H1 (cell line): ENCODE measurements at regions not wholly inside any gene's neighbourhood (a gene's known extent, or its start where the extent isn't known, plus 50 kb on each side); places are given as distances from the start of the nearest gene placed in this dataset.
A peak's percentile ranks its signal among the peaks of the same experiment; 100 is the strongest.

Experiments
- CTCF ChIA-PET: fragments of 300-600 bp; sonication (Branson Sonifier 250); formaldehyde crosslinking; loops from one replicate; lab custom pipeline; 2021; ENCODE audit not compliant: partially characterized antibody; lab: Charles Lee
- POLR2A ChIA-PET: fragments of 300-600 bp; sonication (Branson Sonifier 250); formaldehyde crosslinking; loops from one replicate; lab custom pipeline; 2021; ENCODE audit warnings: inconsistent platforms; ENCODE audit not compliant: partially characterized antibody; lab: Charles Lee
- DNase-seq, 2 experiments: peaks; one replicate each; pipeline versions ENCODE4 v3.0.0 to v3.0.0-alpha.2; 2010 to 2022; ENCODE audit warnings: low spot score in 2 of 2, low read depth in 1 of 2, mixed read lengths in 1 of 2
- FAIRE-seq: peaks from 2 replicates; lab custom pipeline; 2011; peaks lifted over from hg19 to GRCh38; lab: Jason Lieb, UNC
- H2AFZ ChIP-seq: 2 replicates; pipeline ENCODE4 v1.8.1; 2012; ENCODE audit warnings: low read length, inconsistent platforms
- H2AK5ac ChIP-seq: 2 replicates; pipeline ENCODE4 v1.6.1; 2013; ENCODE audit warnings: low read depth, low read length
- H2BK120ac ChIP-seq: replicated peaks from 2 replicates; pipeline ENCODE3; 2013; ENCODE audit warnings: low read depth, low read length, inconsistent platforms
- H2BK12ac ChIP-seq: 2 replicates; pipeline ENCODE4 v1.6.1; 2013; ENCODE audit warnings: low read depth, low read length
- H2BK15ac ChIP-seq: 2 replicates; pipeline ENCODE4 v1.6.1; 2013; ENCODE audit warnings: low read length
- H2BK20ac ChIP-seq: 2 replicates; pipeline ENCODE4 v1.6.1; 2013; ENCODE audit warnings: low read length
- H2BK5ac ChIP-seq: 2 replicates; pipeline ENCODE4 v1.6.1; 2013; ENCODE audit warnings: low read depth, low read length
- H3K14ac ChIP-seq: 2 replicates; pipeline ENCODE4 v1.6.1; 2013; ENCODE audit warnings: inconsistent platforms; ENCODE audit not compliant: insufficient read length
- H3K18ac ChIP-seq: 2 replicates; pipeline ENCODE4 v1.6.1; 2013; ENCODE audit warnings: low read length; ENCODE audit errors: extremely low read depth
- H3K23ac ChIP-seq: 2 replicates; pipeline ENCODE4 v1.6.1; 2013; ENCODE audit warnings: inconsistent platforms; ENCODE audit not compliant: insufficient read length
- H3K23me2 ChIP-seq: 2 replicates; pipeline ENCODE4 v1.6.1; 2013; ENCODE audit warnings: low read depth, low read length
- H3K27ac ChIP-seq: 2 replicates; pipeline ENCODE4 v1.6.1; 2011; ENCODE audit warnings: low read depth, low read length, inconsistent platforms
- H3K27me3 ChIP-seq, 4 experiments: replicated peaks in 1 of 4; 1 replicate in 1 of 4; 2 replicates in 3 of 4; pipeline versions ENCODE4 v1.6.1 to v1.8.1; 2011 to 2013; ENCODE audit warnings: low read length in 3 of 4, mild to moderate bottlenecking in 3 of 4, inconsistent platforms in 2 of 4, mixed read lengths in 2 of 4, moderate library complexity in 1 of 4; ENCODE audit not compliant: control insufficient read depth in 3 of 4, insufficient read depth in 3 of 4; ENCODE audit errors: extremely low read depth in 1 of 4
- H3K36me3 ChIP-seq, 4 experiments: 2 replicates each; pipeline versions ENCODE4 v1.6.1 to v1.8.1; 2011 to 2013; ENCODE audit warnings: mild to moderate bottlenecking in 4 of 4, low read length in 3 of 4, moderate library complexity in 2 of 4, control low read depth in 1 of 4, inconsistent platforms in 1 of 4; ENCODE audit not compliant: insufficient read depth in 4 of 4, control insufficient read depth in 2 of 4
- H3K4ac ChIP-seq: replicated peaks from 2 replicates; pipeline ENCODE3; 2013; ENCODE audit warnings: low read length, low read depth, mixed read lengths, inconsistent platforms; ENCODE audit not compliant: insufficient read length
- H3K4me1 ChIP-seq, 4 experiments: replicated peaks in 1 of 4; 1 replicate in 1 of 4; 2 replicates in 3 of 4; pipeline versions ENCODE4 v1.6.1 to v1.8.1; 2011 to 2013; ENCODE audit warnings: low read length in 3 of 4, inconsistent platforms in 2 of 4, mixed read lengths in 1 of 4; ENCODE audit not compliant: insufficient read depth in 4 of 4, control insufficient read depth in 3 of 4
- H3K4me2 ChIP-seq, 2 experiments: 2 replicates each; pipeline versions ENCODE4 v1.6.1 to v1.8.1; 2011 to 2013; ENCODE audit warnings: low read depth in 2 of 2, low read length in 2 of 2, control low read depth in 1 of 2, inconsistent platforms in 1 of 2, mild to moderate bottlenecking in 1 of 2; ENCODE audit not compliant: insufficient read depth in 1 of 2
- H3K4me3 ChIP-seq, 4 experiments: fragments of 200-600, 300-600 bp in 1 of 4; sonication (generic), shearing (Covaris generic), sonication (Bioruptor Twin) in 1 of 4; 2 replicates each; pipeline versions ENCODE4 v1.5.1 to v1.8.1; 2011 to 2016; ENCODE audit warnings: low read length in 4 of 4, low read depth in 3 of 4, control low read depth in 2 of 4, inconsistent platforms in 2 of 4, mild to moderate bottlenecking in 2 of 4, mixed read lengths in 1 of 4, moderate library complexity in 1 of 4; ENCODE audit not compliant: insufficient read depth in 2 of 4; ENCODE audit errors: extremely low read depth in 1 of 4
- H3K56ac ChIP-seq: replicated peaks from 2 replicates; pipeline ENCODE3; 2013; ENCODE audit warnings: low read depth, mild to moderate bottlenecking, mixed read lengths, low read length, inconsistent platforms; ENCODE audit not compliant: insufficient read length
- H3K79me1 ChIP-seq: 2 replicates; pipeline ENCODE4 v1.6.1; 2013; ENCODE audit warnings: low read depth, low read length, control low read depth
- H3K79me2 ChIP-seq, 2 experiments: 2 replicates each; pipeline versions ENCODE4 v1.6.1 to v1.8.1; 2012 to 2013; ENCODE audit warnings: low read length in 2 of 2, mild to moderate bottlenecking in 2 of 2, inconsistent platforms in 1 of 2; ENCODE audit not compliant: insufficient read depth in 2 of 2, control insufficient read depth in 1 of 2
- H3K9ac ChIP-seq, 4 experiments: replicated peaks in 1 of 4; 1 replicate in 1 of 4; 2 replicates in 3 of 4; pipeline versions ENCODE4 v1.6.1 to v1.8.1; 2011 to 2013; ENCODE audit warnings: low read depth in 3 of 4, low read length in 3 of 4, control low read depth in 2 of 4, mild to moderate bottlenecking in 2 of 4, moderate library complexity in 2 of 4, inconsistent platforms in 1 of 4; ENCODE audit errors: extremely low read depth in 1 of 4
- H3K9me3 ChIP-seq, 2 experiments: 2 replicates each; pipeline versions ENCODE4 v1.6.1 to v1.8.1; 2012 to 2013; ENCODE audit warnings: mild to moderate bottlenecking in 2 of 2, moderate library complexity in 2 of 2, control low read depth in 1 of 2, inconsistent platforms in 1 of 2, low read depth in 1 of 2, low read length in 1 of 2, mixed read lengths in 1 of 2; ENCODE audit not compliant: insufficient read depth in 2 of 2
- H4K20me1 ChIP-seq, 2 experiments: replicated peaks in 1 of 2; 2 replicates each; pipeline versions ENCODE3 to v1.8.1; 2011 to 2013; ENCODE audit warnings: inconsistent platforms in 2 of 2, low read length in 2 of 2, mild to moderate bottlenecking in 1 of 2; ENCODE audit not compliant: insufficient read depth in 2 of 2, control insufficient read depth in 1 of 2
- H4K5ac ChIP-seq: 2 replicates; pipeline ENCODE4 v1.6.1; 2013; ENCODE audit warnings: low read length, low read depth, mixed read lengths, inconsistent platforms; ENCODE audit not compliant: insufficient read length
- H4K8ac ChIP-seq: 2 replicates; pipeline ENCODE4 v1.8.0; 2013; ENCODE audit warnings: mild to moderate bottlenecking, moderate library complexity, low read length, inconsistent platforms; ENCODE audit not compliant: insufficient read depth; ENCODE audit errors: extremely low read depth
- H4K91ac ChIP-seq: replicated peaks from 2 replicates; pipeline ENCODE3; 2013; ENCODE audit warnings: low read length, mixed read lengths, inconsistent platforms; ENCODE audit not compliant: insufficient read length
- ASH2L ChIP-seq: fragments of 200-600, 300-600 bp; sonication (generic); IDR thresholded peaks from one replicate; pipeline ENCODE4 v1.7.1; 2017; ENCODE audit warnings: low read length
- CHD1 ChIP-seq: IDR thresholded peaks from 2 replicates; pipeline ENCODE4 v1.6.1; 2012; ENCODE audit warnings: low read depth, low read length, improper control_type of control experiment
- NANOG ChIP-seq: IDR thresholded peaks from 2 replicates; pipeline ENCODE4 v1.6.1; 2011; ENCODE audit warnings: low read length, low read depth, mild to moderate bottlenecking, inconsistent platforms; ENCODE audit not compliant: insufficient read depth, poor library complexity, severe bottlenecking
- SAP30 ChIP-seq: fragments of 300-600 bp; sonication (generic); IDR thresholded peaks from 2 replicates; pipeline ENCODE4 v1.7.1; 2012; ENCODE audit warnings: low read length, moderate library complexity, mild to moderate bottlenecking, inconsistent platforms; ENCODE audit not compliant: insufficient read depth, insufficient replicate concordance
- SIN3A ChIP-seq, 2 experiments: IDR thresholded peaks in 1 of 2; conservative IDR thresholded peaks in 1 of 2; 2 replicates each; pipeline ENCODE4 v1.6.1; 2011 to 2012; ENCODE audit warnings: low read length in 2 of 2, improper control_type of control experiment in 1 of 2, low read depth in 1 of 2, mild to moderate bottlenecking in 1 of 2
- SIX5 ChIP-seq: IDR thresholded peaks from 2 replicates; pipeline ENCODE4 v1.6.1; 2011; ENCODE audit warnings: mild to moderate bottlenecking, low read depth, low read length
- WGBS, 2 experiments: shearing (Covaris generic) in 1 of 2; methylation state at CpG; one replicate each; pipeline versions ENCODE4 v1.1.6 to v1.1.7; 2013 to 2015; ENCODE audit warnings: low lambda C conversion rate in 2 of 2, mixed read lengths in 2 of 2, inconsistent platforms in 1 of 2, low coverage in 1 of 2, missing lambda C conversion rate in 1 of 2; ENCODE audit not compliant: insufficient replicate concordance in 2 of 2, insufficient coverage in 1 of 2, insufficient read length in 1 of 2; ENCODE audit errors: extremely low coverage in 1 of 2, missing lambda C conversion rate in 1 of 2; 5-methylcytosine and 5-hydroxymethylcytosine counted together

DNA sequence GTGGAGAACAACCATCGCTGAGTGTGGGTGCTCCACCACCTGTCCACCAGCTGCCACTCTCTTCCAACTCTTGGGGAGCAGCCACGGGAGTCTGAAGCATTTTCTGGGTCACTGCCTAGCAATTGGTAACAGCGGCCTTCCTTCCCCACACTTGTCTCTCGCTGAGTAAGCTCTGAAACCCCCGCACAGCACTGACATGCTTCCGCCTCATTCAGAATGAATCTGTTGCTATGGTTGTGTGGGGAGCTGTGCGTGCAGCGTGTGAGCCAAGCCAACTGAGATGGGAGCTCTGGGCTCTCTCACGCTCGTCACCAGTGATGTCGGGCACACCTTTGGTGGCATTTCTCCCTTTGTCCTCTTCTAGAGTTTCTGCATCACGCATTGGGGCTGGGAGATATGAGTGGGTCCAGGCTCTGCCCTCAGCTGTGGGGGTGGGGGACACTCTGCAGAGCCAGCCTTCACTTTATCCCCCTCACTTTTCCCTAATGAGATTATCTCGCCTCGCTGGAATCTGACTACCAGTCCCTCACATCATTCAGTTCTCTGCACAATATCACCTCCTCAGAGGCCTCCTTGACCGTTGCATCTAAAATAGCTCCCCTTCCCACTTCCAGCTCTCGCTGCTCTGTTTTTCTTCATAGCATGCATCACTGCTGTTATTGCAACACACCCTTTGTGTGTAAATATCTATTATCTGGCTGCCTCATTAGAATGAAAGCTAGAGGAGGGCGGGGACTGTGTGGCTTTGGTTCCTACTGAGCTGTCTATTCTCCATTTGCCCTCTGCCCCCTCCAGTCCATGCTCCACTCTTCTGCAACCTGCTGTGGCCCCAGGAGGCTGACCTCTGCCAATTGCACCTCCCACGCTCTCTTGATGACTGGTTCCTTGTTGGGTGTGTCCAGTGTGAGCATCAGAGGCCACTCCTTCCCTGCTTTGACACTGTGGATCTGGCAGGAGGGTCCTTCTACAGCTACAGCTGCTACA, 569.9 kb upstream of the CADM1 start:
- H3K4ac ChIP-seq = no peak overlapping the region
- H3K18ac ChIP-seq = 0 out of 2 replicates have a peak overlapping the region, but pooled peaks have one; percentile 4
- no peaks in the 10 kb centered on the region; a peak in 2 of 8 replicates for H3K36me3 ChIP-seq
- no peak overlapping the region for H2BK120ac ChIP-seq
- H3K27ac ChIP-seq = no peak overlapping the region
- H3K4me1 ChIP-seq = peaks cover 0 to 9% (median 3%) of the 10 kb centered on the region in 4 experiments; a peak in 4 of 7 replicates
- no peak overlapping the region for H2BK12ac ChIP-seq
- FAIRE-seq (no peak), DNase-seq (no peak)
- H3K56ac ChIP-seq = no peak overlapping the region
- ChIA-PET POLR2A (no interaction called here), CTCF (interaction anchor here (0.5 to 10.8 kb wide), 19 partner anchors 8 to 568 kb away, joined by 3 to 90 read pairs (median 4); no protein-coding TSS in a partner anchor)
- H3K4me2 ChIP-seq = no peak overlapping the region
- no peak overlapping the region for H4K91ac ChIP-seq
- no peak overlapping the region for H2BK15ac ChIP-seq
- no peak overlapping the region for H2AFZ ChIP-seq
- no peaks in the 10 kb centered on the region; the same call in 1 of the 2 replicates for H3K23me2 ChIP-seq
- no peak overlapping the region for H2BK5ac ChIP-seq
- H2AK5ac ChIP-seq = no peak overlapping the region
- H3K79me1 ChIP-seq = no peaks in the 10 kb centered on the region
- H3K9ac ChIP-seq = no peak overlapping the region
- no peak overlapping the region for H3K14ac ChIP-seq
- H3K4me3 ChIP-seq = no peak overlapping the region
- 84% methylated on average over 18 of the region's 18 CpGs; no CpG with 5 or more reads in 1 of the 2 experiments for WGBS, 2 experiments
- no peak overlapping the region for H4K5ac ChIP-seq
- no peak overlapping the region for H3K23ac ChIP-seq
- peaks cover 0 to 1% of the 10 kb centered on the region in 2 experiments for H4K20me1 ChIP-seq
- H4K8ac ChIP-seq = no peak overlapping the region
- no peak for TF ChIP-seq SIN3A (conservative IDR thresholded peaks at IDR 0.05 in 1 of 2, IDR thresholded peaks at IDR 0.05 in 1 of 2; ENCODE audit: low read depth in 1 of 2, low read length in 2 of 2)
- TF ChIP-seq ASH2L = no peak
- no peak for TF ChIP-seq SAP30
- no peak for TF ChIP-seq CHD1
- no peak for TF ChIP-seq NANOG
- TF ChIP-seq SIX5 = no peak
- H3K79me2 ChIP-seq = no peaks in the 10 kb centered on the region
- no peak overlapping the region for H2BK20ac ChIP-seq
- H3K9me3 ChIP-seq = no peaks in the 10 kb centered on the region
- peaks cover 0 to 6% (median 0%) of the 10 kb centered on the region in 4 experiments; a peak in 1 of 7 replicates for H3K27me3 ChIP-seq
